Neural cell (in vitro differentiated cells): ENCODE measurements at regions not wholly inside any gene's neighbourhood (a gene's known extent, or its start where the extent isn't known, plus 50 kb on each side); places are given as distances from the start of the nearest gene placed in this dataset.

Source experiments
- H2AFZ ChIP-seq: fragments of 200-600, 300-800 bp; sonication (generic), shearing (Covaris generic); 2 replicates; pipeline ENCODE4 v1.6.0; 2014; ENCODE audit warnings: low read depth, mild to moderate bottlenecking, antibody characterized with exemption, low read length, moderate library complexity
- H3F3A ChIP-seq: fragments of 200-600 bp; shearing (Covaris generic); 2 replicates; pipeline ENCODE4 v1.6.1; 2016; ENCODE audit warnings: mild to moderate bottlenecking, moderate library complexity, mixed read lengths, antibody characterized with exemption, low read length; ENCODE audit not compliant: insufficient read depth, poor library complexity, severe bottlenecking
- H3K27ac ChIP-seq: fragments of 200-600, 300-800 bp; sonication (generic), shearing (Covaris generic); 2 replicates; pipeline ENCODE4 v1.5.1; 2014; ENCODE audit warnings: mild to moderate bottlenecking, low read length, moderate library complexity
- H3K27me3 ChIP-seq: fragments of 300-800, 200-600 bp; sonication (generic), shearing (Covaris generic); 2 replicates; pipeline ENCODE4 v1.6.0; 2014; ENCODE audit warnings: mild to moderate bottlenecking, low read depth, low read length, moderate library complexity; ENCODE audit not compliant: insufficient read depth
- H3K36me3 ChIP-seq: fragments of 300-800, 200-600 bp; sonication (generic), shearing (Covaris generic); 2 replicates; pipeline ENCODE4 v1.5.1; 2014; ENCODE audit warnings: mild to moderate bottlenecking, antibody characterized with exemption, low read length, moderate library complexity; ENCODE audit not compliant: insufficient read depth
- H3K4me2 ChIP-seq: fragments of 300-800, 200-600 bp; sonication (generic), shearing (Covaris generic); 2 replicates; pipeline ENCODE4 v1.6.0; 2014; ENCODE audit warnings: mild to moderate bottlenecking, low read length
- H3K4me3 ChIP-seq: fragments of 300-800, 200-600 bp; sonication (generic), shearing (Covaris generic); 2 replicates; pipeline ENCODE4 v1.5.1; 2014; ENCODE audit warnings: mild to moderate bottlenecking, low read length, moderate library complexity
- H3K79me2 ChIP-seq: fragments of 200-600 bp; shearing (Covaris generic); replicated peaks from 2 replicates; pipeline ENCODE4 v1.6.0; 2014; ENCODE audit warnings: mild to moderate bottlenecking, low read length, moderate library complexity; ENCODE audit not compliant: insufficient read depth
- H3K9ac ChIP-seq: fragments of 300-800, 200-600 bp; sonication (generic), shearing (Covaris generic); 2 replicates; pipeline ENCODE4 v1.6.1; 2016; ENCODE audit warnings: mild to moderate bottlenecking, low read length, mixed read lengths
- H3K9me2 ChIP-seq: fragments of 200-600 bp; shearing (Covaris generic); 2 replicates; pipeline ENCODE4 v1.6.1; 2016; ENCODE audit warnings: mild to moderate bottlenecking, low read length, mixed read lengths; ENCODE audit not compliant: insufficient read depth
- H3K9me3 ChIP-seq: fragments of 200-600, 300-800 bp; sonication (generic), shearing (Covaris generic); 2 replicates; pipeline ENCODE4 v1.6.1; 2016; ENCODE audit warnings: mild to moderate bottlenecking, mixed run types, low read length, moderate library complexity, mixed read lengths
- H4K20me1 ChIP-seq: fragments of 200-600 bp; shearing (Covaris generic); 2 replicates; pipeline ENCODE4 v1.6.1; 2016; ENCODE audit warnings: mild to moderate bottlenecking, mixed run types; ENCODE audit not compliant: insufficient read depth
- CTCF ChIP-seq: fragments of 450-650 bp; IDR thresholded peaks from 2 replicates; pipeline ENCODE4 v1.5.1; 2014; ENCODE audit warnings: antibody characterized with exemption, mild to moderate bottlenecking, moderate library complexity; ENCODE audit not compliant: poor library complexity, severe bottlenecking
- EP300 ChIP-seq: fragments of 450-650 bp; conservative IDR thresholded peaks from 2 replicates; pipeline ENCODE4 v1.6.1; 2014; ENCODE audit warnings: antibody characterized with exemption, mild to moderate bottlenecking, moderate library complexity; ENCODE audit not compliant: poor library complexity, severe bottlenecking
- MXI1 ChIP-seq: fragments of 450-650 bp; conservative IDR thresholded peaks from 2 replicates; pipeline ENCODE4 v1.6.1; 2014; ENCODE audit warnings: antibody characterized with exemption, mild to moderate bottlenecking; ENCODE audit not compliant: poor library complexity, severe bottlenecking
- POLR2AphosphoS5 ChIP-seq: IDR thresholded peaks from 2 replicates; pipeline ENCODE4 v1.6.1; 2012
- RAD21 ChIP-seq: fragments of 450-650 bp; conservative IDR thresholded peaks from 2 replicates; pipeline ENCODE4 v1.6.1; 2014; ENCODE audit warnings: antibody characterized with exemption, mild to moderate bottlenecking, moderate library complexity
- SMC3 ChIP-seq: fragments of 450-650 bp; conservative IDR thresholded peaks from 2 replicates; pipeline ENCODE4 v1.6.1; 2014; ENCODE audit warnings: antibody characterized with exemption, mild to moderate bottlenecking, moderate library complexity; ENCODE audit not compliant: poor library complexity
- TF ChIP-seq, protein P1 (sequence below): IDR thresholded peaks from 2 replicates; pipeline ENCODE4 v1.6.1; 2012; ENCODE audit warnings: borderline replicate concordance

- Histone ChIP-seq H3K9ac (no peak overlapping the region), H4K20me1 (no peaks in the 10 kb centered on the region), H3K79me2 (no peaks in the 10 kb centered on the region), H3K9me3 (no peaks in the 10 kb centered on the region), H3F3A (no peaks in the 10 kb centered on the region), H3K36me3 (no peaks in the 10 kb centered on the region), H3K9me2 (no peaks in the 10 kb centered on the region), H3K27me3 (no peaks in the 10 kb centered on the region), H3K4me3 (no peak overlapping the region), H3K4me2 (no peak overlapping the region), H2AFZ (no peak overlapping the region), H3K27ac (no peak overlapping the region)
- TF ChIP-seq, protein P1, sequence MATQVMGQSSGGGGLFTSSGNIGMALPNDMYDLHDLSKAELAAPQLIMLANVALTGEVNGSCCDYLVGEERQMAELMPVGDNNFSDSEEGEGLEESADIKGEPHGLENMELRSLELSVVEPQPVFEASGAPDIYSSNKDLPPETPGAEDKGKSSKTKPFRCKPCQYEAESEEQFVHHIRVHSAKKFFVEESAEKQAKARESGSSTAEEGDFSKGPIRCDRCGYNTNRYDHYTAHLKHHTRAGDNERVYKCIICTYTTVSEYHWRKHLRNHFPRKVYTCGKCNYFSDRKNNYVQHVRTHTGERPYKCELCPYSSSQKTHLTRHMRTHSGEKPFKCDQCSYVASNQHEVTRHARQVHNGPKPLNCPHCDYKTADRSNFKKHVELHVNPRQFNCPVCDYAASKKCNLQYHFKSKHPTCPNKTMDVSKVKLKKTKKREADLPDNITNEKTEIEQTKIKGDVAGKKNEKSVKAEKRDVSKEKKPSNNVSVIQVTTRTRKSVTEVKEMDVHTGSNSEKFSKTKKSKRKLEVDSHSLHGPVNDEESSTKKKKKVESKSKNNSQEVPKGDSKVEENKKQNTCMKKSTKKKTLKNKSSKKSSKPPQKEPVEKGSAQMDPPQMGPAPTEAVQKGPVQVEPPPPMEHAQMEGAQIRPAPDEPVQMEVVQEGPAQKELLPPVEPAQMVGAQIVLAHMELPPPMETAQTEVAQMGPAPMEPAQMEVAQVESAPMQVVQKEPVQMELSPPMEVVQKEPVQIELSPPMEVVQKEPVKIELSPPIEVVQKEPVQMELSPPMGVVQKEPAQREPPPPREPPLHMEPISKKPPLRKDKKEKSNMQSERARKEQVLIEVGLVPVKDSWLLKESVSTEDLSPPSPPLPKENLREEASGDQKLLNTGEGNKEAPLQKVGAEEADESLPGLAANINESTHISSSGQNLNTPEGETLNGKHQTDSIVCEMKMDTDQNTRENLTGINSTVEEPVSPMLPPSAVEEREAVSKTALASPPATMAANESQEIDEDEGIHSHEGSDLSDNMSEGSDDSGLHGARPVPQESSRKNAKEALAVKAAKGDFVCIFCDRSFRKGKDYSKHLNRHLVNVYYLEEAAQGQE = no peak
- no peak for TF ChIP-seq CTCF
- TF ChIP-seq SMC3 = no peak
- TF ChIP-seq MXI1 = no peak
- peak; percentile 42 for TF ChIP-seq POLR2AphosphoS5
- no peak for TF ChIP-seq EP300
Measured at GRCh38 chr13:65347420-65348030, 1882.6 kb downstream of the PCDH9 start.

- no peaks in the 10 kb centered on the region for H3K27me3 ChIP-seq
- no peaks in the 10 kb centered on the region for H3F3A ChIP-seq
- no peaks in the 10 kb centered on the region for H3K9me3 ChIP-seq
- no peak overlapping the region for H3K27ac ChIP-seq
- H3K4me3 ChIP-seq = no peak overlapping the region
- no peaks in the 10 kb centered on the region for H3K79me2 ChIP-seq
- H3K9me2 ChIP-seq = no peaks in the 10 kb centered on the region
- H2AFZ ChIP-seq = no peak overlapping the region
- H3K4me2 ChIP-seq = no peak overlapping the region
- H3K36me3 ChIP-seq = no peaks in the 10 kb centered on the region
- no peak overlapping the region for H3K9ac ChIP-seq
- H4K20me1 ChIP-seq = no peaks in the 10 kb centered on the region
- TF ChIP-seq CTCF (no peak), RAD21 (no peak), EP300 (no peak)
- TF ChIP-seq, protein P1 = no peak
Measured at GRCh38 chr13:65343898-65344663, 1886.1 kb downstream of the PCDH9 start.
